T-helper 2 cell treated with Interferon-gamma antibody and Interleukin-4, amounts not matched to agents 5 μg/mL and 100 μg/mL, for 36 hours (primary cell): ENCODE measurements at regions not wholly inside any gene's neighbourhood (a gene's known extent, or its start where the extent isn't known, plus 50 kb on each side); places are given as distances from the start of the nearest gene placed in this dataset.
"Not testable (repeated sequence)": the region's sequence is repeated elsewhere in the genome, so short reads cannot be mapped to it uniquely, and the experiment has no call there.

Source experiments
- DNase-seq: peaks from one replicate; pipeline ENCODE4 v3.0.0; 2021; ENCODE audit warnings: low spot score
- H3K27ac Mint-ChIP-seq: one replicate; pipeline ENCODE4 v1.8.0; 2021; ENCODE audit warnings: mild to moderate bottlenecking, mixed read lengths
- H3K27me3 Mint-ChIP-seq: one replicate; pipeline ENCODE4 v1.8.0; 2021; ENCODE audit warnings: low read depth, mixed read lengths
- H3K36me3 Mint-ChIP-seq: one replicate; pipeline ENCODE4 v1.8.0; 2021; ENCODE audit warnings: low read depth, mixed read lengths
- H3K4me1 Mint-ChIP-seq: one replicate; pipeline ENCODE4 v1.8.0; 2021; ENCODE audit warnings: low read depth, mixed read lengths
- H3K4me3 Mint-ChIP-seq: one replicate; pipeline ENCODE4 v1.8.0; 2022; ENCODE audit warnings: mild to moderate bottlenecking, moderate library complexity, mixed read lengths
- H3K9me3 Mint-ChIP-seq: one replicate; pipeline ENCODE4 v1.8.0; 2021; ENCODE audit warnings: mixed read lengths

GRCh38 chr16:16917191-16917785, 538.3 kb downstream of the NPIPA7 start:
- DNase-seq, result no peak
- H3K27ac Mint-ChIP-seq, result no peak overlapping the region
- H3K4me3 Mint-ChIP-seq, result no peak overlapping the region
- no peaks in the 10 kb centered on the region for H3K4me1 Mint-ChIP-seq
- H3K9me3 Mint-ChIP-seq, result no peaks in the 10 kb centered on the region
- no peaks in the 10 kb centered on the region for H3K36me3 Mint-ChIP-seq
- H3K27me3 Mint-ChIP-seq, result peaks cover 6% of the 10 kb centered on the region

- Mint-ChIP-seq H3K36me3 (no peaks in the 10 kb centered on the region), H3K27ac (no peak overlapping the region), H3K9me3 (no peaks in the 10 kb centered on the region), H3K4me1 (no peaks in the 10 kb centered on the region), H3K4me3 (no peak overlapping the region), H3K27me3 (peaks cover 8% of the 10 kb centered on the region)
- DNase-seq, result no peak
These were observed 544.5 kb downstream of the NPIPA7 start for GRCh38 chr16:16923479-16923878.

- H3K4me1 Mint-ChIP-seq, result no peaks in the 10 kb centered on the region
- H3K27ac Mint-ChIP-seq, result no peak overlapping the region
- no peaks in the 10 kb centered on the region for H3K36me3 Mint-ChIP-seq
- no peaks in the 10 kb centered on the region for H3K9me3 Mint-ChIP-seq
- H3K4me3 Mint-ChIP-seq, result no peak overlapping the region
- DNase-seq, result no peak
- peaks cover 8% of the 10 kb centered on the region for H3K27me3 Mint-ChIP-seq
These were observed 545.7 kb downstream of the NPIPA7 start for GRCh38 chr16:16924613-16925012.

DNA sequence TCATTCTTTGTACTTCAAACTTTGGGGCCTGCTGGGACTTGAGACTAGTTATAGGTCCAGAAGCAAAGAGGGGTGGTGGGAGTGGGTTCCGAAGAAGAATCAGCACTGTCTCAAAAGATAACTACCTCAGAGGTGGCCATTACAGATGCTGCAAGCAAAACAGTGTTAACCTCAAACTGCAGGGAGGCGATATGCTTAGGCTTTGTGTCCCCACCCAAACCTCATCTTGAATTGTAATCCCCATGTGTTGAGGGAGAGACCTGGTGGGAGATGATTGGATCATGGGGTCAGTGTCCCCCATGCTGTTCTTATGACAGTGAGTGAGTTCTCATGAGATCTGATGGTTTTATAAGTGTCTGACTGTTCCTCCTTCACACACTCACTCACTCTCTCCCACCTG, 545.3 kb downstream of the XYLT1 start:
- no peaks in the 10 kb centered on the region for H3K36me3 Mint-ChIP-seq
- no peak overlapping the region for H3K4me3 Mint-ChIP-seq
- no peak overlapping the region for H3K27ac Mint-ChIP-seq
- no peaks in the 10 kb centered on the region for H3K9me3 Mint-ChIP-seq
- H3K27me3 Mint-ChIP-seq, result peaks cover 6% of the 10 kb centered on the region
- no peaks in the 10 kb centered on the region for H3K4me1 Mint-ChIP-seq
- no peak for DNase-seq

DNA sequence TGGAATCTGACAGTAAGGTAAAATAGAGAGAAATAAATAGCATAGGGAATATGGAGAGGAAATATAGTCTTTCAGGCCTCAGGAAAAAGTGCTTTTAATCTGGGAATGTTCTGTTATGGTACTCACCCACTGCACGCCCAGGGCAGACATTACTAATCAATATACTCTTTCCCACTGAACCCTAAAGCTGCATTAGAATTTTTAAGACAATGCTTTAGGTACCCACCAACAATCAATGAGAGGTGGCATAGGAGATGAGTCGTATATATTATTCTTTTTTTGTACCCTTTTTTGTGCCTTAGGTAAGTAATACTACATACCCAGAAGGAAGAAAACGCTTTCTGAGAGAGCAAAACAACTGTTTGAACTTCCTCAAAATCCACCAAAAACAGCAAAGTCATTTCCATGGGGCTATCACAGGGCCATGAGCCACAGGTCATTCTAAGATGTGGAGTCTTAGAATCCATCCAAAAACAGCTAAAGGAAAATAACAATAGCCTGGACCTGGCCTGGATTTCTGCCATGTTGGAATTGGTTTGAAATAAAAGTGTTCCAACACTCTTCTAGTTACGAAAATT, 542.1 kb downstream of the XYLT1 start:
- Mint-ChIP-seq H3K4me1 (no peaks in the 10 kb centered on the region), H3K4me3 (no peak overlapping the region), H3K9me3 (no peaks in the 10 kb centered on the region), H3K27me3 (peaks cover 2% of the 10 kb centered on the region), H3K27ac (no peak overlapping the region), H3K36me3 (no peaks in the 10 kb centered on the region)
- no peak for DNase-seq

DNA sequence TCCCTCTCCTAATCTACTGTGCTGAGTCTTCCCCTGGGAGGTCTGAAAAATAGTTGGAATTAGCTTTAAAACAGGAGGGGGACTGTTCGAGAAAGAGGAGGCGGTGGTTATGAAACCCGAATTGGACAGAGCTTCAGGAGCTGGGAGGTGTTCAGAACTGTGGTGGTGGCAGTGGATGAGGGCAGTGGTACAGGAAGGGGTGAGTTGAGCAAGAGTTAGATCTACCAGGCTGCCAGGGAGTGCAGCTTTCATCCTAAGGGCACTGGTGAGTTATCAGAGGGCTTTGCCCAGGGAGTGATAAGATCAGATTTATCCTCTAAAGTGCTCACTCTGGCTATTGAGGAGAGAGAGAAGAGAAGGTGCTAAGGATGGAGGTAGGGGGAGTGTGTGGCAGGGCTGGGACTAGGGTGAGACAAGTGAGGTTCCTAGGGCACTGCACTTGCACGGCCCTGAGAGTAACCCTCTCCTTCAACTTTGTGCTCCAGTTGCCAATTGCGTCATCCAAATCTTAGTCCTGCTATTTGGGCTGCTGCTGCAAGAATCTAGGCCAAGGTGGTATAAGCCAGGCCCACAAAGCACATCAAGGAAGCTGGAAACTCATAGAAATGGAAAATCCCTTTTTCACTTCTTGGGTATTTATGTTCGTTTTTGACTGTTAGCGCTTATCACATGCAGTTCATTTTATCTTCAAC, 540.3 kb downstream of the XYLT1 start:
- Mint-ChIP-seq H3K27ac (no peak overlapping the region), H3K36me3 (no peaks in the 10 kb centered on the region), H3K27me3 (peaks cover 2% of the 10 kb centered on the region), H3K4me1 (no peaks in the 10 kb centered on the region), H3K4me3 (no peak overlapping the region), H3K9me3 (no peaks in the 10 kb centered on the region)
- no peak for DNase-seq

DNA sequence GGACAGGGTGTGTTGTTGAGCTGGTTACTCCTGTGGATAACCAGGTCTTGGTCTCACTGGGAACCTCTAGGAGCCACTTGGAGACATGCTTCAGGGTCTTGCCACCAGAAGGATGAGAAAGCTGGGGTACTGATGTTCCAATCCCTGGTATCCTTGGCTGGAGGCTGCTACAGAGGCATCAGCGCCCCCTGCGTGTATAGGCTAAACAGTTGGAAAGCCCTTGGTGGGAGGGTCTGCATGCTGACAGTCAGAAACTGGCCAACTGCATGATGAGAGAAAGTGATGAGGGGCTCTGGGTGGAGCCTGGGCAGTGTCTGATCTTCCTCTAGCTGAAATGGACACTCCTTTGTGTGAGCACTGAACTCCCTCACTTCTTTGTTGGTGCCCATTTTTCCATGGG, 536.9 kb downstream of the XYLT1 start:
- no peak for DNase-seq
- Mint-ChIP-seq H3K36me3 (no peaks in the 10 kb centered on the region), H3K27me3 (peaks cover 7% of the 10 kb centered on the region), H3K4me1 (no peaks in the 10 kb centered on the region), H3K4me3 (no peak overlapping the region), H3K27ac (no peak overlapping the region), H3K9me3 (no peaks in the 10 kb centered on the region)

- Mint-ChIP-seq H3K4me3 (no peak overlapping the region), H3K4me1 (no peaks in the 10 kb centered on the region), H3K27me3 (peaks cover 7% of the 10 kb centered on the region), H3K9me3 (no peaks in the 10 kb centered on the region), H3K36me3 (no peaks in the 10 kb centered on the region), H3K27ac (no peak overlapping the region)
- no peak for DNase-seq
These were observed 536.1 kb downstream of the XYLT1 start for GRCh38 chr16:16934660-16935059.

- not testable (repeated sequence) for DNase-seq
These were observed 534.9 kb downstream of the XYLT1 start for GRCh38 chr16:16935909-16936308.

GRCh38 chr16:16937576-16937975, 533.2 kb downstream of the XYLT1 start:
- H3K4me3 Mint-ChIP-seq, result no peak overlapping the region
- H3K27ac Mint-ChIP-seq, result no peak overlapping the region
- H3K9me3 Mint-ChIP-seq, result no peaks in the 10 kb centered on the region
- no peaks in the 10 kb centered on the region for H3K4me1 Mint-ChIP-seq
- no peaks in the 10 kb centered on the region for H3K36me3 Mint-ChIP-seq
- H3K27me3 Mint-ChIP-seq, result peaks cover 7% of the 10 kb centered on the region
- DNase-seq, result no peak

More at GRCh38 chr16:16935909-16936308, 534.9 kb downstream of the XYLT1 start:
- H3K4me3 Mint-ChIP-seq, H3K36me3 Mint-ChIP-seq, H3K27me3 Mint-ChIP-seq, H3K4me1 Mint-ChIP-seq, H3K27ac Mint-ChIP-seq, H3K9me3 Mint-ChIP-seq: not testable (repeated sequence)

- H3K9me3 Mint-ChIP-seq, result no peaks in the 10 kb centered on the region
- no peaks in the 10 kb centered on the region for H3K4me1 Mint-ChIP-seq
- no peaks in the 10 kb centered on the region for H3K36me3 Mint-ChIP-seq
- H3K27me3 Mint-ChIP-seq, result peaks cover 7% of the 10 kb centered on the region
- no peak for DNase-seq
- H3K27ac Mint-ChIP-seq, result no peak overlapping the region
- no peak overlapping the region for H3K4me3 Mint-ChIP-seq
These were observed 532.8 kb downstream of the XYLT1 start for GRCh38 chr16:16938009-16938408.

DNA sequence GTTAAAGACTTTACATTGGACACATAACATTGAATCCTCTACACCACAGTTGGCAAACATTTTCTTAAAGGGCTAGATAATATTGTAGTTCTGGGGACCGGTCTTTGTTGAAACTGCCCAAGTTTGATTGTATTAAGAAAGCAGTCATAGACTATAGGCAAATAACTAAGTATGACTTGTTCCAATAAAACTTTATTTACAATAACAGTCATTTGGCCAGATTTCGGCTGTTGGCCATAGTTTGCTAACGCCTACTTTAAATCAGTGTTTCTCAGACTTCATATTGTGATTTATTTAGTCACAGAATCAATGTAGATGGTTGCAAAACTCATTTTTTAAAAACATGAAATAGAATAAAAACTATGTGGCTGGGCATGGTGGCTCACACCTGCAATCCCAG, 531.8 kb downstream of the XYLT1 start:
- Mint-ChIP-seq H3K27ac (no peak overlapping the region), H3K4me3 (no peak overlapping the region), H3K4me1 (no peaks in the 10 kb centered on the region), H3K36me3 (no peaks in the 10 kb centered on the region), H3K9me3 (no peaks in the 10 kb centered on the region), H3K27me3 (peaks cover 7% of the 10 kb centered on the region)
- no peak for DNase-seq

DNA sequence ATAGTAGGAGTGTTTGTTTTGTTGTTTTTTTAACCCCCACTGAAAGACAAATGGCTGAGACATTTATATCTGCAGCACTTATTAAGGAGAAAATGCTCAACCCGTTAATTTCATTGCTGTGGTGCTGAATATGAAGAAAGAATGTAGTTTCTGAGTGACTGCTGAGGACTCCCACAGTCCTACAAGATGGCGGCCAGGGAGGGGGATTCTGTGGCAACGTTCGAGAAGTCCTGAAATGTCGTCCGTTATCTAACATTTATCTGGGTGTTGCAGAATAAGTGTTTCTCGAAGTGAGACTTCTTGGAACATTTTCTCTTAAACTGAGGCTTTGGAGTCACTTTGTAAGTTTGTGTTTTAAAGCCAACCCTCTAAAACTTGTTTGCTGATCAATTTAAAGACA, 530.4 kb downstream of the XYLT1 start:
- H3K4me3 Mint-ChIP-seq, result no peak overlapping the region
- H3K27me3 Mint-ChIP-seq, result peaks cover 7% of the 10 kb centered on the region
- H3K9me3 Mint-ChIP-seq, result no peaks in the 10 kb centered on the region
- H3K4me1 Mint-ChIP-seq, result no peaks in the 10 kb centered on the region
- DNase-seq, result no peak
- no peaks in the 10 kb centered on the region for H3K36me3 Mint-ChIP-seq
- no peak overlapping the region for H3K27ac Mint-ChIP-seq

DNA sequence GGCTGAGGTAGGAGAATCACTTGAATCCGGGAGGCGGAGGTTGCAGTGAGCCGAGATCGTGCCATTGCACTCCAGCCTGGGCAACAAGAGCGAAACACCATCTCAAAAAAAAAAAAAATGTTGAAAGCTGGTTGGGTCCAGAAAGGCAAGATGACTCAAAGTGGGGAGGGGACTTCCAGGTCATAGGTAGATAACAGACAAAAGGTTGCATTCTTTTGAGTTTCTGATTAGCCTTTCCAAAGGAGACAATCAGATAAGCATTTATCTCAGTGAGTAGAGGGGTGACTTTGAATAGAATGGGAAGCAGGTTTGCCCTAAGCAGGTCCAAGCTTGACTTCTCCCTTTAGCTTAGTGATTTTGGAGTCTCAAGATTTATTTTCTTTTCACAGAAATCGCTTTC, 527.9 kb downstream of the XYLT1 start:
- not testable (repeated sequence) for H3K27me3 Mint-ChIP-seq, H3K27ac Mint-ChIP-seq, H3K36me3 Mint-ChIP-seq, DNase-seq, H3K4me1 Mint-ChIP-seq, H3K9me3 Mint-ChIP-seq, H3K4me3 Mint-ChIP-seq

DNA sequence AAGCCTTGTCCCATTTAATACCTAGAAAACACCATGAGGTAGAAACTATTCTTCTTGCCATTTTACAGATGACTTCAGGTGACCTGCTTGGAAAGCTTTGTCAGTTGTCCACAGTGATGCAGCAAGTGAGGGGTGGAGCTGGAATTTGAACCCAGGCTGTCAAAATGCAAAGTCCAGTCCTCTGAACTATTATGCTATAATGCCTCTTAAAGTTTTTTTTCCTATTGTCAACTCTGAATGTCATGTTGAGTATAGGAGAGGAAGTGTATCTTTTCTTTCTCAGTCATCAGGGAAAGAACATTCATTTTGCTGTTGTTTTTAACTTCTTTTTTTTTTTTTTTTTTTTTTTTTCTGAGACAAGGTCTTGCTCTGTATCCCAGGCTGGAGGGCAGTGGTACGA, 525.6 kb downstream of the XYLT1 start:
- Mint-ChIP-seq H3K4me1 (no peaks in the 10 kb centered on the region), H3K9me3 (peaks cover 6% of the 10 kb centered on the region)
- no peak for DNase-seq

More for the DNA sequence above, 525.6 kb downstream of the XYLT1 start:
- Mint-ChIP-seq H3K36me3 (no peaks in the 10 kb centered on the region), H3K4me3 (no peak overlapping the region), H3K27me3 (no peaks in the 10 kb centered on the region), H3K27ac (no peak overlapping the region)
